GM19025 (cell line): ENCODE measurements at regions not wholly inside any gene's neighbourhood (a gene's known extent, or its start where the extent isn't known, plus 50 kb on each side); places are given as distances from the start of the nearest gene placed in this dataset.

ENCODE experiments used
- ATAC-seq: cut with Tn5 transposase; IDR thresholded peaks from one replicate; pipeline ENCODE4 v1.9.1; 2021; ENCODE audit warnings: mild to moderate bottlenecking, low read depth, moderate library complexity; ENCODE audit not compliant: unreplicated experiment

DNA sequence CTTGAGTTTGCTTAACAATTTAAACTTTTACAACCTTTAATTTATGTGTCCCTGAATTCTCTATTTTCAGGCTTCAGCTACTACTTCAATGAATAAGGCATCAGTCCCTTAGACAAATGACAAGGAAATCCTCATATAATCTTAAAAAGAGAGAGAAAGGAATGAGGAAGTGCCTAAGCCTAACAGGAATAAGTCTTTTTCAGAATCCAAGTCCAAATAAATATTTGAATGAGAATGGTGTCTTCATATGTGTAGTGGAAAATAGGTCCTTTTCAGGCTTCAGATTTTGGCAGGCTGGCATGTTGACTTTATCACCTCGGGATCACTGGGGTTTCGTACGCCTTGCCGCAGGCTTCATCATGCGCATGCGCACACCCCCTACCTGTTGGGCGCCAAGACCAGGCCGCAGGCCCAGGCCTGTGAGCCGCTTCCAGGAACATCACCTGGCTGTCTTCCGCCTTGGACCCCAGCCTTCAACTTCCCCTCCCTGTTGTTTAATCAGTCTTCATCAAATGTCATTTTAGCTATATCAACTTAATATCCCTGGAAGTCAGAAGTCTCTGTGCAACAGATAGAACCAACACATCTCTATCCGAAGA lies 334.5 kb downstream of the SOX2 start:
- no peak for ATAC-seq

DNA sequence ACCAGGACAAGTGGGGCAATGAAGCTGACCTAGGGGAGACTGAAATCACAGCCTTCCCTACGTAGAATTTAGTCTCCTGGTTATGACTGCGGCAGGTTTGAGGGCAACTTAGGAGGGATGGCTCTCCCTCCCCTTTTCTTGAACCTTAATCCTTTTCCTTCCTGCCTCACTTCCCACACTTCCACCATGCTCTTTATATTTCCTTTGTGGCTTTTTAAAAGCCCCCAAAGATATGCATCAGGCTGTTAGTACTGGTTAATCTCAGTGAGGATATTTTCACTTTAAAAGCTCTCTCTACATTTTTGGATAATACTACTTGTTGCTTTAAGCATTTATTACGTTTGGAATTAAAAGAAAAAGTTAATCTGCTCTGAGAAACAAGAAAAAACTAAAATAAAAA lies 339.2 kb downstream of the SOX2 start:
- ATAC-seq, result no peak

DNA sequence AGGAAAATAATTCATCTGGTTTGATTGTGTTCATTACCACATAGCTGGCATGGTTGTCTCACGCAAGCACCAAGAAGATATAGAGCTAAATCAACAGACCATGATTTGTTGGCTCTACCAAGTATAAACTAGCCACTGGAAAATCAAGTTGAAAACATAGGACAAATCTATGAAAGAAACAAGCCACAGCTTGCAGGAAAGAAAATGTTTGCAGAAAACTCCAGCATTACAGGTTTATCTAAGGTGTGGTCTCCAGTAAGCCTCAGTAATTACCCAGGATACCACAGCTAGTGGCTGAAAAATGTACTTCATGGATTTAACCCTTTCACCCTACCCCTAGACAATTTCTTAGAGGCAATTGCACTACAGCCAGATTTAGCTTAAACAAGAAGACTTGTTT lies 340.6 kb downstream of the SOX2 start:
- no peak for ATAC-seq

DNA sequence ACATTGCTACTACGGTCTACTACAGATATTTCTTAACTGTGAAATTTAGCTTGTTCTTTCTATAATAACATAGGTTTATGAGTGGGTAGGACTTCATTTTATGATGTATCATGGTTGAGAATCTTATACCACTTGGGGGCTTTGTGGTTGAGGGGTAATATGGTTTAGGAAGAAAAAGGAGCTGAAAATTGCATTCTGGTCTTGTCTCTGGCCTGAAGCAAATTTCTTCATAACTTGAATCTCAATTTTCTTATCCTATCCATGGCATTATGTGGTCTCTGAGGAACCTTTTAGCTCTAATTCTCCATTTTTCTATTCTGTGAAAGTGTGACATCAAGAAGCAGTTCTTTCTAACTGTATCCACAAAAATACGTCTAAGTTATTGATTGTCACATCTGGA lies 341.0 kb downstream of the SOX2 start:
- no peak for ATAC-seq

DNA sequence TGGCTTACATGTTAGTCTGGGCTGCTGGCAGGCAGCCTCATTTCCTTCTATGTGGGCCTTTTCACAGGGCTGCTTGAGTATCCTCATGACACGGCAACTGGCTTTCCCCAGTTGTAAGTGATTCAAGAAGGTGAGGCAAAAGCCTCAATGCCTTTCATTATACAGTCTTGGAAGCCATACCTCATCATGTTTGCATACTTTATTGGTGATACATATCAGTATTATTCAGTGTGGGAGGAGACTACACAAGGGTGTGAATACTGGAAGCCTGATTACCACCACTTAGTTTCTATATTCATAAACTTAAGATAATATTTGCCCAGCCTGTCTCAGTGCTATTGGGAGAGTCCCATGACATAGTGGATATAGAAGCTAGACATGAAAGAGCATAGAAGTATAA lies 346.8 kb downstream of the SOX2 start:
- peak; percentile 47 for ATAC-seq

DNA sequence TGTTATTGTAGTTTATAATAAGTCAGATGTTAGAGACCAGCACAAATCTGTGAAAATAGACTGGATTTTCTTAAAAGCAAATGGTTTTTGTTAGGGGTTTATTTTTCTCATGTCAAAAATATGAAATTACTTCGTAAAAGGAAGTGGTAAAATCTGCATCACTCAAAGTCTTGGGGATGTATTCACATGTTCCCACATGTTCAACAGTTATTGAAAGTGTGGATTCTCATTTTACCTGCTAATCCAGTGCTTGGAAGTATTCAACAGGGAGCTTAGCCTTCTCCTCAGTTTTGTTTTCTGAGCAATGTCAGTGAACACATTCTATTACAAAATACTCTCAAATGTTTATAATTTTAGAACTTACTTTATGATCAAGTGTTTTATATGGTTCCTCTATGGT lies 352.0 kb downstream of the SOX2 start:
- no peak for ATAC-seq

DNA sequence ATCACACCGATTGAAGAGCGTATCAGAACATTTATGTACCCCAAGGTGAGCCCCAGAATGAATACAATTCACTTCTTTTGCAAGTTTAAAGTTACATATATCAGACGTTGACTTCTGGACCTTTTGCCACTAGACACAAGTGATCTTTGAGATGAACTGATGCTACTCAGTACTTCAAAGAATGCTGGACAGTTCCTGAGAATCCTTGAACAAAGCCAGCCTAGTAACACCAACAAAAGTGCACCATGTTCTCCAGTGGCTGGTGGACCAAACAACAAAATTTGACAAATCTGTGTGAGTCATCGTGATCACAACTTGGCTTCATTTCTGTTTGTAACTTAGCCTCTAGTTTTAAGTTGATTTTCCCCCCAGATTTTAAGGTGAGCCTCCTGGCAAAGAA lies 355.7 kb downstream of the SOX2 start:
- no peak for ATAC-seq

DNA sequence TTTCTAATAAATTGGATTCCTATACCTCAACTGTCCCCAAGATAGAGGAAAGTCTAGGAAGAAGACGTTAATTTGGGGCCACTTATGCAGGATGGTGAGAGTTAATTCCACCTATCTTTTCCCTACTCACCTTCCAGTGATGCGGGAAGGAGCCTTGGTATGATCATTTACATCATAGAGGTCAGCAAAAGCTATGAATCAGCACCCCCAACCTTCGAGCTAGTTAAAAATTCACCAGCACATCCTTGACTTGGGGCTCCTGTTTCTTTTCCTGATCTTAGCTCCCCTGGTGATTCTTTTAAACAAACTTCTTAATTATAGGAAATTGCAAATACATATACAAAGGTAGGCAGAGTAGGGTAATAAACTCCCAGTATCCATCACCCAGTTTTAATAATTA lies 366.6 kb downstream of the SOX2 start:
- no peak for ATAC-seq

DNA sequence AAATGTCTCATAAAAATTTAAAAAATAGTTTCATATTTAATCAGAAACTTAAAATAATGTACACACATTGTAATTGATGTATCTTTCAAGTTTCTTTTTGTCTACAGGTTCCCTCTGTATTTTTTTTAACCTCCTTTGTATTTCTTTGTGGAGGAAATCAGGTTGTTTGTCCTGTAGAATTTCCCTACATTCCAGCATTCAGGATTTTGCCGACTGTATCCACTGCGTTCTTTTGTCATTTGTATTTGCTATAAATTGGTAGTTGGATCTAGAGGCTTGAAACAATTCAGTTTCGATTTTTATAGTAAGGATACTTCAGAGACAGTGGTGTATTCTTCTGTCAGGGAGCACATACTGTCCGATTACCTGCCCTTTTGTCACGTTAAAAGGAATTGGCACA lies 367.2 kb downstream of the SOX2 start:
- ATAC-seq, result no peak

DNA sequence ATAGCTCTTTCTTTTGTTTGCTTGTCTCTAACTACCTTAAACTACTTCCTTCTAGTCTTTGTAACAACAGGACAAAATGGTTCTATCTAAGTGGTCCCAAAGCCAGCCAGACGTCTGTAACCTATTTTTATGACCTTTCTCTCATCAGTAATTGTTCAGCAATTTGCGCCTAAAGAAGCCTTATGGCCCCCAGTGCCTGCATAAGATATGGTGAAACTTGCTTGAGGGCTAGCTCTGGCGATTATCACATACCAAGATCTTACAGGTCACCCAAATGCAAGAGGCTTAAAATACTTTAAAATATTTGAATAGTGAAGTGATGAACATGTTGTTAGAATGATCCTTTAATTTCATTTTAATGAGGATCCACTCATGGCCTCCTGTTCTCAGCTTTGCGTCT lies 369.4 kb downstream of the SOX2 start:
- no peak for ATAC-seq

DNA sequence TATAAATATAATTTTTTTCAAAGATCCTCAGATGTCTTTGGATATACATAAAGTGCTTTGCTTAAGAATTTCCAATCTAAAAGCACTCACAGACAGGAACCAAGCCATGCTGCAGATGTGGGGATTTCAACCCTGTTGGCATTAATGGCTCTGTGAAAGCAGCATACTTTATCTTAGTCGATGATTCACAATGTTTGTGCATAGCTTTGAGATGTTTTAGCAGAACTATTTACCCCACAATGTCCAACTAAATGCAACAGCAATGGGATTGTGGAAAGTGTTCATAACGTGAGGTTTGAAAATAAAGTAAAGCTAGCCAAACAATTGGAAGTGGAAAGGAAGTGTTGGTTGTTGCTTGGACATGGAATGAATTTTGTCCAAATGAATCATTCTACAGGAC lies 371.4 kb downstream of the SOX2 start:
- ATAC-seq, result no peak

DNA sequence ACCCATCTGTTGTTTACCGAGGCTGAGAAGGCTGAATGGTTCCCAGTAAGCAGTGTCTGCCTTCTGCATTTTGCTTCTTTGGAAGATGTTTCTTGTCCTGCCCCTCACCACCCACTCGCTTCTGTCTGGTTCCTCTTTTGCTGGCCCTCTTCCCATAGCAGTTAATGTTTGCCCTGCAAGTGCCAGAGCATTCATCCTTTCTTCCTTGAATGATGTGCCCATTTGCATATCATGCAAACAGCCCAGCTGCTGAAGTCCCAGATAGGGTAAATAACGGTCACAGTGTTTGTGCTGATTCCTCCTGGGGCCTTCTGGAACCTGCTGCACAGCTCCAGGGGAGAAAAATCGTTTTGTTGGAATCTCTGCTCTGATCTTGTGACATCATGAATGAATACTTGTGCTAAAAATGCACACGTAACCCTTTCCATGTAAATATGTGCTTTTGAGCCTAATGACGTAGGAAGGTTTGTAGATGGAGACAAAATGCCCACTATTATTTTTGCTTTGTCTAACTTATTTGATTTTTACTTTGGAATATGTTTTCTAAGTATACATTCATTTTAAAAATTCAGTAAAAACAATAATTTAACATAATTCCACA lies 381.0 kb downstream of the SOX2 start:
- ATAC-seq, result no peak

DNA sequence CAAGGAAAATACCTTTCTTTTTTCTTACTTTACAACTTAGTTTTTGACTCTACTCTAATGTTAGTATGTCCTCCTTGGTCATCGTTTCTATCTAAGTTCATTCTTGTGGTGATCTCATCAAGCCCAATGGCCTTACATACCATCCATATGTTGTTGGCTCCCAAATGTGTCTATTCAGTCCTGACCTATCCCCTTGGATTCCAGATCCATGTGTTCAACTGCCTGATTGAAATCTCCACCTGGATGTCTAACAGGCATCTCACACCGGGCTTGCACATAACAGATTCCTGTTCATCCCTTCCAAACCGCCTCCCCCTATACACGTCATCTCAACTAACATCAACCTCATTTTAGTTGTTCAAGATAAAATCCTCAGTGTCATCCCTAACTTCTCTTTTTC lies 382.6 kb downstream of the SOX2 start:
- no peak for ATAC-seq

DNA sequence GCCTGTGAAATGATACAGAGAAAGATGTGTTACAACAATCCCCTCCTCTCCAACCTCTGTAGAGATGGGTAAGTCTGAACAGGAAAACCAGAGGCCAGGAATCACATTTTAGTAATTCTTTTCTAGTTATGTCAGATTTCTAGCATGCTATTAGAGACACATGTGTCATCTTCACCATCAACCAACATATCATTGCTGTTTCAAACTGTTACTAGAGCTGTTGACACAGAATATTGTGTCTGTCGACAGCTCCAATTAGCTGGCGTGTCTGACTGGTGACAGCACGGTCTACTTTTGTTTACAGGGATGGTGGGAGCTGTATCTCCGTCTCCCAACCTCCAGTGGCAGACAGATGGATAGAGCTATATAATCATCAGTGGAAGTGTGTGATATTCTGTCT lies 393.2 kb downstream of the SOX2 start:
- ATAC-seq, result no peak

DNA sequence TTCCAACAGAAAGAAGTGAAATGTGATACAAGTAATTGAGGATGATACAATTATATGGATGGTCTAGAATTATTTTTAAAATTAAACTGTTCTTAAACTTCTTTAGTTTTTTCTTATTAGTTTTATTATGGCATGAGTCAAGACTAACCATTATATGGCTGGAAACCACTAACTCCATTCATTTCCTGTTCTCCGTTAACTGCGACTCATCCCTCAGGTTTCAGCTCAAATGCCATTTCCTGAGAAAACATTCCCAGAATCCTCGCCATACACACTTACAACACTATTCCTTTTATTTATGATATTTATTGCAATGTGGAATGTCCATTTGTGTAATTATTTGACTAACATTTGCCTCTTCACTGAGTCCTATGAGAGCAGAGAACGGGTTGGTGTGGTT lies 394.1 kb downstream of the SOX2 start:
- no peak for ATAC-seq

DNA sequence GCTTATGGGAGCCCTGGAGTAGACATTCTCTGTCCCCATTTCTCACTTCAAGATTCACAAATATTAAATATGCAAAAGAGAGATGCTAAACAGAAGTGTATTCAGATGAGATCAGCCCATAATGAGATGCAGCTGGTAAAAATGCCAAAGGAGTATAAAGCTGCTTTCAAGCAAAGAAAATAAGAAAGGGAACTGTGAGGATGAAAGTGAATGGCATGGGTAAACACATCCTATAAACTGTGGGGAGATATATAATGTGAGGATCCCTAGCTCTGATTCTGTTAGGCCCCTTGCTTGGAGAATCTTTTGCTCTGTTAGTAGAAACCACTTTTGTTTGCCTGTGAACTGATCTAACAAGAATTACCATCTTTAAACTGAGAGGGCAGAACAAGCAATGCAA lies 396.6 kb downstream of the SOX2 start:
- ATAC-seq, result no peak

DNA sequence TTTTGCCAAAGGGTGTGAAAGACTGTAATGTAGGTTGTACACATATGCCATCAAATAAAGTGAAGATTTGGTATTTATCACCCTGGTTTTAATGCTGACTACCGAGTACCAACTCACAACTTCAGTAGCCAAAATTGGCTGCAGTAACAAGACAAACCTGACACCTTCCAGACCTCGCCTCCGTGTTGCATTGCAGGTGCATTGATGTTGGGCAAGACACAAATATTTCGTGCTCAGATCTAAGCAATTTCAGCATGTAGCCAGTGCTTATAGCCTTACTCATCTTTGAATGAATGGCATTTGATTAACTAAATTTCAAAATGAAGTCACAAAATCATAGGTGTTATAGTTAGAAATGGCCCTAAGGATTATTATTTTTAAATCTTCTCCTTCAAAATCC lies 400.2 kb downstream of the SOX2 start:
- ATAC-seq, result no peak

DNA sequence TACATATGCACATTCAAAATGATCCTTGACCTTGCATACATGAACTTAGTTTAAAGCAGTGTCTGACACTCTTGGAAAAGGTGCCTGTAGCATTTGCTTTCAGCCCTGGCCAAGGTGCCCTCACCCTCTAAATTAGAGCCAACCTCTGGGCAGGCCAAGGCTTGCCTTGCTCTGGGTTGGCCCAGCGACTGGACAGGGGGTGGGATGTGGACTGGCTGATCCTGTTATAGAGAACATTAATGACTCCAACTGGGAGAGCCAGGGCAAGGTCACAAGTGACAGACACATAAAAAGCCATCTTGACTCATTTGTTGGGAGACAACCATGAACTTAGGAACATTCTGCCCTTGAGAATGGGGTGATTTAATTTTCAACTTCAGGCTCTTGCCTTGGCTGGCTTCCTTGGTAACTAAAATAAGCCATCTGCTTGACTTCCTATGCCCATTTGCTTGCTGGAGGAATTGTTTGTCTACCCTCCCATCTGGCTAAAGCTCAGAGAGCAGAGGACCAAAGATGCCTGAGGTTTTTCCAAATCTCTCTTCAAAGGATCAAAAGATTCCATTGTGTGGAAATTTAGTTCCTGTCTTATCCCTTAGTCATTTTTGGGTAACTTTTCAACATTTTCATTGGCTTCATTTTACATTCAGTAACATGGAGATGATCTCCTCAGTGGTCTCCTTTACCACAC lies 403.7 kb downstream of the SOX2 start:
- ATAC-seq, result no peak

DNA sequence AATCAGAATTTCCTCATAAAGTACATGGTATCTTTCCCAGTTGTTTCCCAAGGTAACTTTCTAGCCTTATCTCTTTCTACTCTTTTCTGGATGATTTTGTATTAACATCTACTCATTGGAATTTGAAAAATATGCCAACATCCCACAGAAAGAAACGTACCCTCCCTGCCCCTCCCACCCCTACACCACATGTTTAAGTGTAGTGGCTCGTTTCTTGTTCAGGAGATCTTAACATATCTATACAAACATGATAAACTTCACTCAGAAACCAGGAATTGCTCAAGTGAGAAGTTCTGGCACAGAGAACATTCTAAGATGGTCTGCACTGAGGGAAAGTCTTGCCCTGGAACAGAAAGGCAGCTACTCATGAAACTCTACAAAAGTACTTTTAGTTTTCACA lies 404.7 kb downstream of the SOX2 start:
- ATAC-seq, result no peak

DNA sequence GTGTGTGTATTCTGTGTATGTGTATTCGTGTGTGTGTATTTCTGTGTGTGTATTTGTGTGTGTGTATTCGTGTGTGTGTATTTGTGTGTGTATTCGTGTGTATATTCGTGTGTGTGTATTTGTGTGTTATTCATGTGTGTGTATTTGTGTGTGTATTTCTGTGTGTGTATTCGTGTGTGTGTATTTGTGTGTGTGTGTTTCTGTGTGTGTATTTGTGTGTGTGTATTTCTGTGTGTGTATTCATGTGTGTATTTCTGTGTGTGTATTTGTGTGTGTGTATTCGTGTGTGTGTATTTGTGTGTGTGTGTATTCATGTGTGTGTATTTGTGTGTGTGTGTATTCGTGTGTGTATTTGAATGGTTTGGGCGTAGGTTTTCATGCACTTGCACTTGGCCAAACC lies 405.4 kb downstream of the SOX2 start:
- no peak for ATAC-seq

DNA sequence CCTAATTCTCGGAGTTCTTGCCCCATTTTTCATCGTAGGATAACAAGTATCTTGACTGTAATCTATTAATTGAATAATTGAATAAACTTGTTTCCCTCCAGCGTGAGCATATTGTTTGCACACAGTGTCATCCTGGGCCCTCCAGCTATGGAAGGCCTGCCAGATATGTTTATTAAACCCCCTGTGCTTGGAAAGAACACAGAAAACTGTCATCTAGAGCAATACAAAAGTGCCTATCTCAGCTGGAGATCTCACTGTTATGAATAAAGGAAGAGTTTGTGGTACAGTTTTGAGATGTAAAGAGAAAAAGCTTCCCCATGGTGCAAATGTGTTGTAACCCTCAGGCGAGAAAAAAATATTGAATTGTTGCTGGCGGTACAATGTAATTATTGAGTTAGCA lies 405.9 kb downstream of the SOX2 start:
- ATAC-seq, result no peak

DNA sequence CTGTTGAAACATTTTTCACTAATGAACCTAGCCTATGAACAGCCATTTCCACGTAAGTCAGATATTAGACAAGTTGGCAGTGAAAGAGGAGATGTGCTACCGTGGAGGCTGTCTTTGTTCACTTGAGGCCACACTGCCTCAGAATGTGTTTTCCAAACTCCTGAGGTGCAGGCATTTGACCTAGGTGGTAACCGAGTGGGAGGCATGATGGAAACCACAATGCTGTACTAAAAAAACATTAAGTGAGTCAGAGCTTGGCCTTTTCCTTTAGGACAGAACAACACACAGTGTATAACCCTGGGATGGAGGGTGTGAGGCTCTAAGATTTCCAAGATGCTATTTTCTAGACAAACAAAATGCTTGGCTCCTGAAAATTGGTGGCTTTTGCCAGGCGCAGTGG lies 406.3 kb downstream of the SOX2 start:
- ATAC-seq, result no peak
